Suprapubic skin (tissue), 4 donors: ENCODE measurements at regions not wholly inside any gene's neighbourhood (a gene's known extent, or its start where the extent isn't known, plus 50 kb on each side); places are given as distances from the start of the nearest gene placed in this dataset.

Source experiments
- DNase-seq, 2 donors: peaks; one replicate each; pipeline ENCODE4 v3.0.0-alpha.2; 2019; ENCODE audit warnings: low spot score in 2 of 2
- H3K27ac ChIP-seq: fragments of 200-600 bp; sonication (generic); one replicate; pipeline ENCODE4 v1.5.1; 2019
- H3K27me3 ChIP-seq: fragments of 200-600 bp; sonication (generic); one replicate; pipeline ENCODE4 v1.5.1; 2019
- H3K36me3 ChIP-seq: fragments of 200-600 bp; sonication (generic); one replicate; pipeline ENCODE4 v1.5.1; 2019
- H3K4me1 ChIP-seq: fragments of 200-600 bp; sonication (generic); one replicate; pipeline ENCODE4 v1.5.1; 2019
- H3K4me3 ChIP-seq: fragments of 200-600 bp; sonication (generic); one replicate; pipeline ENCODE4 v1.5.1; 2019; ENCODE audit warnings: mild to moderate bottlenecking
- H3K9me3 ChIP-seq: fragments of 200-600 bp; sonication (generic); one replicate; pipeline ENCODE4 v1.5.1; 2019
- EP300 ChIP-seq: sonication (generic); formaldehyde crosslinking; IDR thresholded peaks from one replicate; pipeline ENCODE4 v1.6.1; 2017; ENCODE audit warnings: antibody characterized with exemption
- POLR2A ChIP-seq, 2 donors: fragments of 450-650 bp; IDR thresholded peaks; one replicate each; pipeline ENCODE4 v1.6.1; 2017; ENCODE audit warnings: antibody characterized with exemption in 2 of 2, mild to moderate bottlenecking in 2 of 2, moderate library complexity in 2 of 2
- POLR2AphosphoS5 ChIP-seq, 3 donors: sonication (generic); formaldehyde crosslinking; IDR thresholded peaks; one replicate each; pipeline ENCODE4 v1.6.1; 2017; ENCODE audit warnings: antibody characterized with exemption in 3 of 3
- WGBS: methylation state at CpG from one replicate; pipeline ENCODE4 v1.1.5; 2018; 5-methylcytosine and 5-hydroxymethylcytosine counted together
- TF ChIP-seq, protein P1 (sequence below), 2 donors: fragments of 200-600 bp in 1 of 2; fragments of 450-650 bp in 1 of 2; sonication (generic) in 1 of 2; IDR thresholded peaks; one replicate each; pipeline ENCODE4 v1.5.1; 2016 to 2019; ENCODE audit warnings: antibody characterized with exemption in 2 of 2, mild to moderate bottlenecking in 1 of 2, moderate library complexity in 1 of 2

DNA sequence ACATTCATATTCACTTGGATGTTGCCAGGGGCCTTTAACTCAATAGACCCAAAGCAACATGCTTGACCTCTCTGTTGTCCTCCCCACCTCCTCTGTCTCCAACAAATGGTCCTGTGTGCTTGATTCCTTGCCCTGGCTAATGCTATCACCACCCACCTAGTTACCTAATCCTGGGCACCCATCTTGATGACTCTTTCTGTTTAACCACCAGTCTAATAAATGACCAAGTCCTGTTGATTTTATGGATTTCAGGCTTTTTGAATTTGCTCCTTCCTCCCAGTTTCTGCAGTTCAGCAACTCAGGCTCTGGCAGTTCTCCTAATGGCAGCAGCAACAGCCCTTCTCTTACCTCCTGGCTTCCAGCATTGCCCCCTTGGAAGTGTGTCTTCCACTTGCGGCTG lies 246.3 kb upstream of the KLF4 start:
- no peak for DNase-seq
- H3K27ac ChIP-seq: no peak overlapping the region
- TF ChIP-seq POLR2AphosphoS5 (IDR thresholded peaks at IDR 0.05) (no peak), POLR2A (IDR thresholded peaks at IDR 0.05) (no peak), EP300 (no peak)
- TF ChIP-seq, protein P1, sequence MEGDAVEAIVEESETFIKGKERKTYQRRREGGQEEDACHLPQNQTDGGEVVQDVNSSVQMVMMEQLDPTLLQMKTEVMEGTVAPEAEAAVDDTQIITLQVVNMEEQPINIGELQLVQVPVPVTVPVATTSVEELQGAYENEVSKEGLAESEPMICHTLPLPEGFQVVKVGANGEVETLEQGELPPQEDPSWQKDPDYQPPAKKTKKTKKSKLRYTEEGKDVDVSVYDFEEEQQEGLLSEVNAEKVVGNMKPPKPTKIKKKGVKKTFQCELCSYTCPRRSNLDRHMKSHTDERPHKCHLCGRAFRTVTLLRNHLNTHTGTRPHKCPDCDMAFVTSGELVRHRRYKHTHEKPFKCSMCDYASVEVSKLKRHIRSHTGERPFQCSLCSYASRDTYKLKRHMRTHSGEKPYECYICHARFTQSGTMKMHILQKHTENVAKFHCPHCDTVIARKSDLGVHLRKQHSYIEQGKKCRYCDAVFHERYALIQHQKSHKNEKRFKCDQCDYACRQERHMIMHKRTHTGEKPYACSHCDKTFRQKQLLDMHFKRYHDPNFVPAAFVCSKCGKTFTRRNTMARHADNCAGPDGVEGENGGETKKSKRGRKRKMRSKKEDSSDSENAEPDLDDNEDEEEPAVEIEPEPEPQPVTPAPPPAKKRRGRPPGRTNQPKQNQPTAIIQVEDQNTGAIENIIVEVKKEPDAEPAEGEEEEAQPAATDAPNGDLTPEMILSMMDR (IDR thresholded peaks at IDR 0.05): no peak
- no peaks in the 10 kb centered on the region for H3K9me3 ChIP-seq
- no peak overlapping the region for H3K4me3 ChIP-seq
- 85% methylated on average over 1 of the region's 1 CpG for WGBS
- no peaks in the 10 kb centered on the region for H3K36me3 ChIP-seq
- H3K4me1 ChIP-seq: peaks cover 72% of the 10 kb centered on the region
- H3K27me3 ChIP-seq: no peaks in the 10 kb centered on the region

DNA sequence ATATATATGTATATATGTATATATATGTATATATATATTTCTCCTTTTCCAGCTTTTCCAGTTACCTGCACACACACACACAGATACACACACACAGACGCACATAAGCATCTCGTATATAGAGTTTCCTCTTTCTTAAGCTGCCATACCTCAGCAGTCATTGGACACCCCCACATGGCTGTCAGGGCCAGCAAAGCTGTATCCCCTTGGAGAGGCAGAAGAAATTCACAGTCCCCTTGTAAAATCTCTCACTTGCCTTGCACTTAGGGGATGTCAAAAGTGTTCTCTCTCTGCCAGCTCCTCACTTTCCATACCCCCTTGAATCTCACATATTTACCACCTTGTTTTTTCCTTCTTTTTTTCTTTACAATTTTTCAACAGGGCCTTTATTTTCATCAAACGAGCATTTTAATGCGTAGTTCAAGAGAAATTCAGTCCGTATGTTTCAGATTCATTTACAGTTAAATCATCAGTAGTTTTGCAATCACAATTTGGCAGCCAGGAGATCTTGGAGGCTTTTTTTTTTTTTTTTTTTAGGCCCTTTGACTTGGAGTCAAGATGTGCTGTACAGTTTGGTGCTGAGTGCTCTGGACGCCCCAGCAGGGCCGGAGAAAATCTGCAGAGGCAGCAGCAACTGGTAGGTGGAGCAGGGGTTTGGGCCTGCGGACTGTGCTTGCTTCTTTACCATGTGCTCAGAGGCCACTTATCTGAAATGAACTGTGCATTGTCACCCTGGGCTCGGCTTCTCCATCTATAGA lies 244.9 kb upstream of the KLF4 start:
- 43% methylated on average over 9 of the region's 9 CpGs for WGBS
- Histone ChIP-seq H3K4me1 (peaks cover 62% of the 10 kb centered on the region), H3K27me3 (no peaks in the 10 kb centered on the region), H3K27ac (peak overlapping the region; percentile 88), H3K9me3 (no peaks in the 10 kb centered on the region), H3K4me3 (no peak overlapping the region), H3K36me3 (no peaks in the 10 kb centered on the region)
- TF ChIP-seq POLR2A (IDR thresholded peaks at IDR 0.05): no peak
- no peak for TF ChIP-seq EP300
- TF ChIP-seq POLR2AphosphoS5 (IDR thresholded peaks at IDR 0.05): no peak
- TF ChIP-seq, protein P1 (IDR thresholded peaks at IDR 0.05): no peak
- no peak for DNase-seq

DNA sequence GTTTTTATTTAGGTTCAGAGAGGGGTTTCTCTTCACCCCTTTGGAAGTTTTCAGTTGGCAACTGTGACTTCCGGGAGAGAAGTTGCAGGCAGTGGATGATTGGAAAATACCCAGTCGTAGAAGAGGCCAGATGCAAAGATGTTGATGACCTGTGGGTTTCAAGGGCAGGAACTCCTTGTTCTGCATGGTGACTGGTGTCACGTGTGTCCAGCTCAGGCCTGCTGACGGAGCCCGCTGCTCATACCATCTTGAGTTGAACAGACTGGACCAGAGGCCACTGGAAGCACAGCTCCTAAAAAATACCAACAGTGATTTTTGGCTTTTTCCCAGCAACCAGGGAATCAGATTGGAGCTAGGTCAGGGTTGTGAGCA lies 243.9 kb upstream of the KLF4 start:
- H3K36me3 ChIP-seq: no peaks in the 10 kb centered on the region
- peak overlapping the region; percentile 88 for H3K27ac ChIP-seq
- peak overlapping the region; percentile 26 for H3K4me3 ChIP-seq
- H3K27me3 ChIP-seq: no peaks in the 10 kb centered on the region
- DNase-seq: peak; percentile 85 to 86
- no peaks in the 10 kb centered on the region for H3K9me3 ChIP-seq
- TF ChIP-seq EP300: no peak
- TF ChIP-seq POLR2A (IDR thresholded peaks at IDR 0.05): peak in 1 of 2 donors; percentile 38
- TF ChIP-seq, protein P1 (IDR thresholded peaks at IDR 0.05): no peak
- peak in 1 of 3 donors; percentile 74 for TF ChIP-seq POLR2AphosphoS5 (IDR thresholded peaks at IDR 0.05)
- peaks cover 53% of the 10 kb centered on the region for H3K4me1 ChIP-seq
- WGBS: 31% methylated on average over 5 of the region's 5 CpGs

DNA sequence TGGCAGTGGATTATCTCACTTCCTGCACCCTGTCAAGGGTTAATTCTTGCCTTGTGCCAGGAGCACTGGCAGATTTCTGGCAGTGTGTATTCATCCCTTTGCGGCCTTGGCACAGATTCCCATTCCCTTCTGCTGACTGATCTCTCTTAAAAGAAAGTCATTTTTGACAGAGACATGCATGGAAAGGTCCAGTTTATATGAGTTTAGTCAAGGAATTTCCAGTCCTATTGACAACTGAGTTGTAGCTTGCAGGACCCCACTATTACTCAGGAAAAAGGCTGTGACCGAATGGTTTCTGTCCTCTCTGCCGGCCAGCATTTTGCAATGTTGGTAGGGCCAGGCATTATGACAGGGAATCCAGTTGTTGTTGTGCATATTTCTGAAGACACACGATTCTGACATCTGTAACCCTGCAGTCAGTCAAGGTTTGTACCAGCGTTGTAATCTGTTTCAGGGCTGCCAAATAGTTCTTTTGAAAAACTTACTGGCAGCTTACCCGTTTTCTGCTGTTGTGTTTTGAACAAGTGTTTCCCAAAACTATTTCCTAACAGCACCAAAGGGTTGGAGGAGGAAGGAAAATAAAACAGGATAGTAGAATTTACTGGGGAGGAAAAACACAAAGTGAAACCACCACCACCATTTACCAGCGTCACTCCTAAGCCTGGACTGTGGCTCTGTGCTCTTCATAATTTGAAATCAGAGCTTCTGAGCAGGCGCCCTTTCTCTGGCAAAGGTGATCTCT lies 243.4 kb upstream of the KLF4 start:
- Histone ChIP-seq H3K4me1 (peaks cover 47% of the 10 kb centered on the region), H3K36me3 (no peaks in the 10 kb centered on the region), H3K4me3 (peak overlapping the region; percentile 26), H3K27me3 (no peaks in the 10 kb centered on the region), H3K27ac (peak overlapping the region; percentile 88), H3K9me3 (no peaks in the 10 kb centered on the region)
- 14% methylated on average over 8 of the region's 8 CpGs for WGBS
- no peak for TF ChIP-seq POLR2A (IDR thresholded peaks at IDR 0.05)
- TF ChIP-seq EP300: no peak
- TF ChIP-seq, protein P1 (IDR thresholded peaks at IDR 0.05): no peak
- TF ChIP-seq POLR2AphosphoS5 (IDR thresholded peaks at IDR 0.05): peak; percentile 21 to 87 (median 68)
- DNase-seq: peak in 1 of 2 donors; percentile 83

DNA sequence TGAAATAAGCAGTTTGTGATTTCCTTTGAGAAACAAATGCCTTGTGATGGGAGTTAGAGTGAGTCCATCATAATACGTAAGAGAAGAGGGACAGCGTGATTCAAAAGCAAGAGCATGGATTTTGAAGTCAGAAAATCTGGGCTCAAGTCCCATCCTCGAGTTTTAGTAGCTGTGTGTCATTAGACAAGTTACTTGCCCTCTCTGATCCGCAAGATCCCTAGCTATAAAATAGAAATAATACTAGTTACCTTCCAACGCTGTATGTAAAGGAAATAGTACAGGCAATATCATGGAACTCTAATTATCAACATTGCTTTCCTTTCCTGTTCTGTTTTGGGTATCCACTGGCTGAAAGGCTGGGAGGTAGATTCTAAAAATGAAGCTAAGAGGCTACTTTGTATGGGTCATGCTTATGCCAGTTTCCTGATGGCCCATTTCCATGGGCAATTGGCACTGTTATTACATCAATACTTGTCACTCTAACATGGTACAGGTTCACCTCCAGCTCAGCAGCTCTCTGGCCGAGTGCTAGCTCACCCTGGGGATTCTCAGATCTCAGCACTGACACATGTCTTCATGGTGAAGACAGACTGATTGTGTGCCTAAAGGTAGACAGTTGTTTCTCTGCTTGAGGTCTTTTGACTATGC lies 241.7 kb upstream of the KLF4 start:
- no peak for DNase-seq
- Histone ChIP-seq H3K36me3 (no peaks in the 10 kb centered on the region), H3K9me3 (no peaks in the 10 kb centered on the region), H3K27ac (no peak overlapping the region), H3K27me3 (no peaks in the 10 kb centered on the region), H3K4me3 (no peak overlapping the region), H3K4me1 (peaks cover 36% of the 10 kb centered on the region)
- WGBS: 92% methylated on average over 6 of the region's 6 CpGs
- no peak for TF ChIP-seq POLR2AphosphoS5 (IDR thresholded peaks at IDR 0.05)
- TF ChIP-seq, protein P1 (IDR thresholded peaks at IDR 0.05): no peak
- no peak for TF ChIP-seq POLR2A (IDR thresholded peaks at IDR 0.05)
- no peak for TF ChIP-seq EP300
